ENCODE measurements at regions not wholly inside any gene's neighbourhood (a gene's known extent, or its start where the extent isn't known, plus 50 kb on each side); places are given as distances from the start of the nearest gene placed in this dataset.

GRCh38 chr1:57996400-57996799, 550.1 kb downstream of the OMA1 start:
- H3K4me1 ChIP-seq (ENCODE audit: control insufficient read depth in 2 of 2, insufficient read depth in 2 of 2, low read length in 2 of 2): no peaks in the 10 kb centered on the region
- H4K20me1 ChIP-seq (ENCODE audit: control insufficient read depth, insufficient read depth, low read length, poor library complexity, severe bottlenecking): no peaks in the 10 kb centered on the region
- peaks cover 0 to 3% (median 0%) of the 10 kb centered on the region in 3 donors for H3K9me3 ChIP-seq (ENCODE audit: control extremely low read depth in 1 of 3, control insufficient read depth in 2 of 3, insufficient read depth in 1 of 3, low read length in 2 of 3)
- H3K4me1 Mint-ChIP-seq: no peaks in the 10 kb centered on the region
- no peak overlapping the region for H3K4me3 ChIP-seq (ENCODE audit: control extremely low read depth in 1 of 5, extremely low read depth in 1 of 5, insufficient read depth in 1 of 5, low read depth in 2 of 5, low read length in 4 of 5)
- TF ChIP-seq, protein P1, sequence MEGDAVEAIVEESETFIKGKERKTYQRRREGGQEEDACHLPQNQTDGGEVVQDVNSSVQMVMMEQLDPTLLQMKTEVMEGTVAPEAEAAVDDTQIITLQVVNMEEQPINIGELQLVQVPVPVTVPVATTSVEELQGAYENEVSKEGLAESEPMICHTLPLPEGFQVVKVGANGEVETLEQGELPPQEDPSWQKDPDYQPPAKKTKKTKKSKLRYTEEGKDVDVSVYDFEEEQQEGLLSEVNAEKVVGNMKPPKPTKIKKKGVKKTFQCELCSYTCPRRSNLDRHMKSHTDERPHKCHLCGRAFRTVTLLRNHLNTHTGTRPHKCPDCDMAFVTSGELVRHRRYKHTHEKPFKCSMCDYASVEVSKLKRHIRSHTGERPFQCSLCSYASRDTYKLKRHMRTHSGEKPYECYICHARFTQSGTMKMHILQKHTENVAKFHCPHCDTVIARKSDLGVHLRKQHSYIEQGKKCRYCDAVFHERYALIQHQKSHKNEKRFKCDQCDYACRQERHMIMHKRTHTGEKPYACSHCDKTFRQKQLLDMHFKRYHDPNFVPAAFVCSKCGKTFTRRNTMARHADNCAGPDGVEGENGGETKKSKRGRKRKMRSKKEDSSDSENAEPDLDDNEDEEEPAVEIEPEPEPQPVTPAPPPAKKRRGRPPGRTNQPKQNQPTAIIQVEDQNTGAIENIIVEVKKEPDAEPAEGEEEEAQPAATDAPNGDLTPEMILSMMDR (IDR thresholded peaks at IDR 0.05): no peak
- no peak for TF ChIP-seq EZH2 (IDR thresholded peaks at IDR 0.05; ENCODE audit: borderline replicate concordance, insufficient read depth, low read depth, low read length, poor library complexity, severe bottlenecking)
- H3K4me3 Mint-ChIP-seq: no peak overlapping the region
- CTCF ChIA-PET: no interaction called here
- no peaks in the 10 kb centered on the region for H3K79me2 ChIP-seq (ENCODE audit: control insufficient read depth, insufficient read depth, low read length)
- no peak overlapping the region for H3K27ac ChIP-seq (ENCODE audit: low read length in 2 of 2)
- no peak overlapping the region for H3K4me2 ChIP-seq (replicated peaks; ENCODE audit: low read depth, low read length, poor library complexity, severe bottlenecking)
- intact Hi-C loops (cut with micrococcal nuclease): no loop called here
- no peaks in the 10 kb centered on the region for H3K36me3 ChIP-seq (replicated peaks in 1 of 2; ENCODE audit: control extremely low read depth in 1 of 2, control insufficient read depth in 1 of 2, extremely low read depth in 1 of 2, insufficient read depth in 2 of 2, low read length in 1 of 2)
- no CpG with 5 or more reads among the region's 2 CpGs for WGBS (ENCODE audit: insufficient coverage)
- no peak for DNase-seq
- POLR2A ChIA-PET: no interaction called here
- H3K27me3 Mint-ChIP-seq: peaks cover 11% of the 10 kb centered on the region
- no peak overlapping the region for H3K9ac ChIP-seq (ENCODE audit: low read length)
- no peaks in the 10 kb centered on the region for H3K27me3 ChIP-seq (replicated peaks in 1 of 4; ENCODE audit: control extremely low read depth in 1 of 4, control insufficient read depth in 3 of 4, insufficient read depth in 4 of 4, low read length in 3 of 4)
- no peak overlapping the region for H3K27ac Mint-ChIP-seq
- no peaks in the 10 kb centered on the region for H3K9me3 Mint-ChIP-seq (ENCODE audit: insufficient read depth)
- H2AFZ ChIP-seq (ENCODE audit: insufficient read depth, low read depth, low read length, poor library complexity, severe bottlenecking): no peak overlapping the region
- no peak for ATAC-seq (ENCODE audit: low read depth)

- Histone ChIP-seq H4K20me1 (ENCODE audit: control insufficient read depth, insufficient read depth, low read length, poor library complexity, severe bottlenecking) (no peaks in the 10 kb centered on the region), H3K4me1 (ENCODE audit: control insufficient read depth in 2 of 2, insufficient read depth in 2 of 2, low read length in 2 of 2) (peaks cover 0 to 7% of the 10 kb centered on the region in 2 donors), H3K36me3 (replicated peaks in 1 of 2; ENCODE audit: control extremely low read depth in 1 of 2, control insufficient read depth in 1 of 2, extremely low read depth in 1 of 2, insufficient read depth in 2 of 2, low read length in 1 of 2) (no peaks in the 10 kb centered on the region), H3K27me3 (replicated peaks in 1 of 4; ENCODE audit: control extremely low read depth in 1 of 4, control insufficient read depth in 3 of 4, insufficient read depth in 4 of 4, low read length in 3 of 4) (no peaks in the 10 kb centered on the region), H3K4me2 (replicated peaks; ENCODE audit: low read depth, low read length, poor library complexity, severe bottlenecking) (no peak overlapping the region), H3K9me3 (ENCODE audit: control extremely low read depth in 1 of 3, control insufficient read depth in 2 of 3, insufficient read depth in 1 of 3, low read length in 2 of 3) (no peaks in the 10 kb centered on the region), H3K27ac (ENCODE audit: low read length in 2 of 2) (no peak overlapping the region), H3K9ac (ENCODE audit: low read length) (no peak overlapping the region), H3K79me2 (ENCODE audit: control insufficient read depth, insufficient read depth, low read length) (no peaks in the 10 kb centered on the region), H3K4me3 (ENCODE audit: control extremely low read depth in 1 of 5, extremely low read depth in 1 of 5, insufficient read depth in 1 of 5, low read depth in 2 of 5, low read length in 4 of 5) (no peak overlapping the region), H2AFZ (ENCODE audit: insufficient read depth, low read depth, low read length, poor library complexity, severe bottlenecking) (no peak overlapping the region)
- POLR2A ChIA-PET: no interaction called here
- 89% methylated on average over 6 of the region's 7 CpGs for WGBS (ENCODE audit: insufficient coverage)
- Mint-ChIP-seq H3K4me3 (no peak overlapping the region), H3K27ac (no peak overlapping the region), H3K9me3 (ENCODE audit: insufficient read depth) (no peaks in the 10 kb centered on the region), H3K27me3 (peaks cover 11% of the 10 kb centered on the region), H3K4me1 (peaks cover 3% of the 10 kb centered on the region)
- intact Hi-C loops (cut with micrococcal nuclease): no loop called here
- CTCF ChIA-PET: no interaction called here
- no peak for DNase-seq
- ATAC-seq (ENCODE audit: low read depth): no peak
- TF ChIP-seq EZH2 (IDR thresholded peaks at IDR 0.05; ENCODE audit: borderline replicate concordance, insufficient read depth, low read depth, low read length, poor library complexity, severe bottlenecking): no peak
- TF ChIP-seq, protein P1 (IDR thresholded peaks at IDR 0.05): no peak
Measured at GRCh38 chr1:57991289-57991688, 555.2 kb downstream of the OMA1 start.
